ENCODE measurements at regions not wholly inside any gene's neighbourhood (a gene's known extent, or its start where the extent isn't known, plus 50 kb on each side); places are given as distances from the start of the nearest gene placed in this dataset.

DNA sequence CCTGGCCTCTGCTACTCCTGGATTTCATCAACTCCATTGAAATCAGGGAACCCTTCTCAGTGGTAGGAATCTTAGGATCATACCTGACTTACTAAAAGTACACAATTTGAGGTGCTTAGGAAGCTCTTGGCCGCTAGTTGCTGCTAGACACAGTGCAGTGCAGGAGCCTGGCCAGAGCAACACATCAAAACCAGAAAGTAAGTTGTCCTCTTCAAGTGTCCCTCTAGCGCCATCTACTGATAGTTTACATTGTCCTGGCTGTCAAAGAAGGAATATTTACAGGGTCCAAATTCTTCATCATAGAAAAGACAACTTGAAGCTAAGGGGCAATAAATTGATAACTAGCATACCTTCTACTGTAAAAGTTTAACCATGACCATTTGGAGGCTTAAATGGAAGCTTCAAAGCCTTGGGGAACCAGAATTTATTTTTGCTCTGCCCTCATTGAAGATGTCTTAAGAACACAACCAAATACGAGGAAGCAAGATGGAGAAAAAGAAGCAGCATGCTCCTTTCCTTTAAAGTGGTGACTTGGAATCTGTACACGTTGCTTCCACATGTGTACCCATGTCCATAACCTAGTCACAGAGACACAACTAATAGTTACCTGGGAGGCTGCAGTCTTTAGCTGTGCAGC, 889.1 kb upstream of the GCFC2 start:
- peak; percentile 63 for DNase-seq (ENCODE audit: low read depth)
- TF ChIP-seq, protein P1, sequence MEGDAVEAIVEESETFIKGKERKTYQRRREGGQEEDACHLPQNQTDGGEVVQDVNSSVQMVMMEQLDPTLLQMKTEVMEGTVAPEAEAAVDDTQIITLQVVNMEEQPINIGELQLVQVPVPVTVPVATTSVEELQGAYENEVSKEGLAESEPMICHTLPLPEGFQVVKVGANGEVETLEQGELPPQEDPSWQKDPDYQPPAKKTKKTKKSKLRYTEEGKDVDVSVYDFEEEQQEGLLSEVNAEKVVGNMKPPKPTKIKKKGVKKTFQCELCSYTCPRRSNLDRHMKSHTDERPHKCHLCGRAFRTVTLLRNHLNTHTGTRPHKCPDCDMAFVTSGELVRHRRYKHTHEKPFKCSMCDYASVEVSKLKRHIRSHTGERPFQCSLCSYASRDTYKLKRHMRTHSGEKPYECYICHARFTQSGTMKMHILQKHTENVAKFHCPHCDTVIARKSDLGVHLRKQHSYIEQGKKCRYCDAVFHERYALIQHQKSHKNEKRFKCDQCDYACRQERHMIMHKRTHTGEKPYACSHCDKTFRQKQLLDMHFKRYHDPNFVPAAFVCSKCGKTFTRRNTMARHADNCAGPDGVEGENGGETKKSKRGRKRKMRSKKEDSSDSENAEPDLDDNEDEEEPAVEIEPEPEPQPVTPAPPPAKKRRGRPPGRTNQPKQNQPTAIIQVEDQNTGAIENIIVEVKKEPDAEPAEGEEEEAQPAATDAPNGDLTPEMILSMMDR (conservative IDR thresholded peaks at IDR 0.05; ENCODE audit: low read depth, low read length): peak; percentile 87
- H3K4me3 ChIP-seq (ENCODE audit: low read length): no peak overlapping the region

DNA sequence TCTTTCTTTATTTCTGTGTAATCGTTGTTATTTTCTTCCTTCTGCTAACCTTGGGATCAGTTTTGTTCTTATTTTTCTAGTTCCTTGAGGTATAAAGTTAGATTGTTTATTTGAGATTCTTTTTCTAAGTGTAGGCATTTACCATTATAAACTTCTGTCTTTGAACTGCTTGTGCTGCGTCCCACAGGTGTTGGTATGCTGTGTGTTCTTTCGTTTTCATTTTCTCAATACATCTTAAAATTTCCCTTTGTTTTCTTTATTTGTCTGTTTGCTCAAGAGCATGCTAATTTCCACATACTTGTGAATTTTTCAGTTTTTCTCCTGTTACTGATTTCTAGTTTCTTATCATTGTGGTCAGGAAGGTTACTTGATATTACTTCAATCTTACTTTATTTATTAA, 873.8 kb upstream of the GCFC2 start:
- TF ChIP-seq, protein P1 (conservative IDR thresholded peaks at IDR 0.05; ENCODE audit: low read depth, low read length): no peak
- no peak overlapping the region for H3K4me3 ChIP-seq (ENCODE audit: low read length)
- DNase-seq (ENCODE audit: low read depth): no peak

DNA sequence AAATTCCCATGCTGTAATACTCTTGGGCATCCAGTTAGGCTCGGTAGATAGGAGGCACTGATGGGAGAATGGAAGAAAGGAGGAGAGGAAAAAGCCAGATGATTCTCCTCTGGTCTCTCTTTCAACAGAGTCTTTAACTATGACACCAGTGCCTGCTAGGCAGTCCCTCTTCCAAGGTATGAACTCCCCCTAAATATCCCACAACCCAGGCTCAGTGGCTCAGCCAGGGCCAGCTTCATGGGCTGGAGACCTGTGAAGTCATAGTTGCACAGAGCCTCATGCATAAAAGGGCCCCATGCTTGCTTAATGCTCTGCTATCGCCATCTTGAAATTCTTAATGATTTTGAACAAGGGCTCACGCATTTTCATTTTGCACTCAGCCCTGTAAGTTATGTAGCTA, 869.2 kb upstream of the GCFC2 start:
- TF ChIP-seq, protein P1 (conservative IDR thresholded peaks at IDR 0.05; ENCODE audit: low read depth, low read length): no peak
- H3K4me3 ChIP-seq (ENCODE audit: low read length): no peak overlapping the region
- DNase-seq (ENCODE audit: low read depth): no peak

DNA sequence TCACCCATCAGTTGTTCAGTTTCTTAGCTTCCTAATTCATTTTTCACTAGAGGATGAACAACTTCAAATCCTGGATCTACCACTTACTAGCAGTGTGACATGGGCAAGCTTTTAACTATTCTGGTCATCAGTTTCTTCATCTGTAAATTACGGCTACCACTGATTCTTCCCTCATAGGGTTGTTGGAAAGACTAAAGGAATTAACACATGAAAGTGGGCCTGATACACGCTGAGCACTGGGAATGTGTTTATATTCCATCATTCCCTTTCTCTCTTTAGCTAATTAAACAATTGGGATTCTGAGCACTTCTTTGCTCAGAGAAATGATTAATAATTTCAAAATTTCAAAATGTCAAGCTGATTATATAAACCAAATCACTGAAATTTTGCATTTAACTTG, 862.3 kb upstream of the GCFC2 start:
- no peak overlapping the region for H3K4me3 ChIP-seq (ENCODE audit: low read length)
- no peak for DNase-seq (ENCODE audit: low read depth)
- TF ChIP-seq, protein P1 (conservative IDR thresholded peaks at IDR 0.05; ENCODE audit: low read depth, low read length): no peak

DNA sequence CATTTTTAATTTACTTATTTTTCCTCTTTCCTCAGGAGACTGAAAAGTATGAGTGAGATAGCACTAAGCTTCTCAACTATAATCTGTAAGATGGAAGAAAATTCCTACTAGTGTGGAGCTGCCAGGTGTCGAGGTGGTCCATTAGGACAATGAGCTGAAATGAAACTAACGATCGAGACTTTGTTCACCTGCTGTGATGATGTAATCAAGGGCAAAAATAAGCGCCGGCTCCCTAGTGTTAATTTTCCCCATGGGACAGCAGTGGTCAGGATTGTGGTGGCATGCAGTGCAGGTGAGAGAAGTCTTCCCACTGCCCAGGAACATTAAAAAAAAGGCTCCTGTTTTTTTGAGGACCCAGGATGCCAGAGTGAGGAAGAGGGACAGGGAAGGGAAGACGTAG, 859.1 kb upstream of the GCFC2 start:
- DNase-seq (ENCODE audit: low read depth): no peak
- TF ChIP-seq, protein P1 (conservative IDR thresholded peaks at IDR 0.05; ENCODE audit: low read depth, low read length): no peak
- no peak overlapping the region for H3K4me3 ChIP-seq (ENCODE audit: low read length)

DNA sequence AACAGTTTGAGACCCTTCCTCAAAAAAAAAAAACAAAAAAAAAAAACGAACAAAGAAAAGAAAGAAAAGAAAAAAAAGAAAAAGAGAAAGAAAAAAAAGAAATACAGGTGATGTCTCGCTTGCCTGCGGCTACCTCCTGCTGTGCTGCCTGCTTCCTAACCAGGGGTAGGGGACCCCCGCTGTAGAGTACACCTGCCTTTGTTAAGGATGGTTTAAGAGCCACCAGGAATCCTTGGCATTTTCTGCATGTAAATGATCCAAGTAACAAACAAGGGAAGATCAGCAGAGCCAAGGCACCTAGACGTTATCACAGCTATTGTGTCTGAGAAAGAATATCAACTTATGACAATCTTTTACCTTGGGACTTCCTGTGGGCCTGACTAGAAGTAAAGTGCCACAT, 856.8 kb upstream of the GCFC2 start:
- H3K4me3 ChIP-seq (ENCODE audit: low read length): no peak overlapping the region
- TF ChIP-seq, protein P1 (conservative IDR thresholded peaks at IDR 0.05; ENCODE audit: low read depth, low read length): no peak
- DNase-seq (ENCODE audit: low read depth): no peak

DNA sequence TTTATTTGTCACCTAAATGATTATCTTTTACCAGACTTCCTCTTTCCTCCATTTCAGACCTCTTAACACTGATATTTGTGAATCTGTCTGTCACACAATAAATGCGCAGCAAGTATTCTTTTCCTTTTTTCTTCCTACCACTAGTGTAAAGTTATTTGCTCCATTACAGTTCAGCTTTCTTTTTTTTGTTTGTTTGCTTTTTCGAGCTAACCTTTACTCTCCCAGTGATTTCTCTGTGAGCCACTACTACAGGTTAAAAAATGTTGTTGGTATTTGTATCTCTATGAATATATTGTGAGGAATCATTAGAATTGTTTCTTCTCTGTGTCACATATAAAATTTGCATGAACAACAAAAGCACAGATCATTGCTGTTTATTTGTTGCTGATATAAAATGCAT, 854.0 kb upstream of the GCFC2 start:
- TF ChIP-seq, protein P1 (conservative IDR thresholded peaks at IDR 0.05; ENCODE audit: low read depth, low read length): no peak

More for the DNA sequence above, 854.0 kb upstream of the GCFC2 start:
- no peak for DNase-seq (ENCODE audit: low read depth)
- H3K4me3 ChIP-seq (ENCODE audit: low read length): no peak overlapping the region
